PC-9 (cell line): ENCODE measurements at regions not wholly inside any gene's neighbourhood (a gene's known extent, or its start where the extent isn't known, plus 50 kb on each side); places are given as distances from the start of the nearest gene placed in this dataset.

Source experiments
- BruUV-seq: library from RNA; stranded (reverse); fragments of 400-500 nt; replicated peaks from 2 replicates; lab custom pipeline; 2021; lab: Mats Ljungman, UMichigan
- CTCF ChIA-PET: fragments of 300-600 bp; sonication (Branson Sonifier 250); formaldehyde crosslinking; loops from one replicate; lab custom pipeline; 2022; ENCODE audit warnings: antibody characterized with exemption; lab: Charles Lee
- POLR2A ChIA-PET: fragments of 300-600 bp; sonication (Branson Sonifier 250); formaldehyde crosslinking; loops from one replicate; lab custom pipeline; 2022; ENCODE audit warnings: antibody characterized with exemption; ENCODE audit not compliant: unreplicated experiment; lab: Charles Lee
- DNase-seq, 2 experiments: peaks; one replicate each; pipeline versions ENCODE4 v3.0.0 to v3.0.0-alpha.2; 2015 to 2022; ENCODE audit warnings: mixed read lengths in 1 of 2
- H2AFZ ChIP-seq: fragments of 200-600 bp; sonication (generic); 2 replicates; pipeline ENCODE4 v1.8.1; 2017; ENCODE audit warnings: antibody characterized with exemption
- H3F3A ChIP-seq: fragments of 200-600 bp; sonication (generic); 2 replicates; pipeline ENCODE4 v1.8.1; 2017; ENCODE audit warnings: antibody characterized with exemption, mild to moderate bottlenecking, low read depth; ENCODE audit not compliant: insufficient read depth
- H3K27ac ChIP-seq: fragments of 200-600 bp; sonication (generic); 2 replicates; pipeline ENCODE4 v1.6.1; 2016; ENCODE audit warnings: mixed run types
- H3K27me3 ChIP-seq: fragments of 200-600 bp; sonication (generic); 2 replicates; pipeline ENCODE4 v1.6.1; 2016; ENCODE audit warnings: low read depth, mixed run types; ENCODE audit not compliant: insufficient read depth
- H3K36me3 ChIP-seq: fragments of 200-600 bp; sonication (generic); 2 replicates; pipeline ENCODE4 v1.6.1; 2016; ENCODE audit warnings: low read depth, mixed run types
- H3K4me1 ChIP-seq: fragments of 200-600 bp; sonication (generic); replicated peaks from 2 replicates; pipeline ENCODE4 v1.6.1; 2016; ENCODE audit warnings: mixed run types; ENCODE audit not compliant: insufficient read depth
- H3K4me2 ChIP-seq: fragments of 200-600 bp; sonication (generic); 2 replicates; pipeline ENCODE4 v1.6.1; 2017; ENCODE audit warnings: mixed run types
- H3K4me3 ChIP-seq: fragments of 200-600 bp; sonication (generic); 2 replicates; pipeline ENCODE4 v1.6.1; 2016; ENCODE audit warnings: mixed run types
- H3K79me2 ChIP-seq: fragments of 200-600 bp; sonication (generic); 2 replicates; pipeline ENCODE4 v1.6.1; 2017; ENCODE audit warnings: low read depth, mixed run types
- H3K9me2 ChIP-seq: fragments of 200-600 bp; sonication (generic); 2 replicates; pipeline ENCODE4 v1.8.1; 2017; ENCODE audit warnings: mild to moderate bottlenecking; ENCODE audit not compliant: insufficient read depth
- H3K9me3 ChIP-seq: fragments of 200-600 bp; sonication (generic); 2 replicates; pipeline ENCODE4 v1.8.1; 2016; ENCODE audit warnings: low read depth; ENCODE audit not compliant: insufficient read depth
- H4K20me1 ChIP-seq: fragments of 200-600 bp; sonication (generic); 2 replicates; pipeline ENCODE4 v1.8.1; 2017; ENCODE audit not compliant: insufficient read depth
- CTCF ChIP-seq: fragments of 200-600 bp; sonication (generic); conservative IDR thresholded peaks from 2 replicates; pipeline ENCODE4 v1.6.1; 2017; ENCODE audit warnings: mixed run types, antibody characterized with exemption, mild to moderate bottlenecking, moderate library complexity
- EZH2 ChIP-seq: fragments of 200-600 bp; sonication (generic); IDR thresholded peaks from 2 replicates; pipeline ENCODE4 v1.8.0; 2017; ENCODE audit warnings: antibody characterized with exemption, low read depth
- intact Hi-C: fragments of 100-400 bp; cut with micrococcal nuclease; formaldehyde crosslinking; loops from one replicate; pipeline ENCODE4 v1.10.0; 2022; ENCODE audit not compliant: unreplicated experiment

GRCh38 chr2:238596571-238597551, 170.1 kb downstream of the ASB1 start:
- Histone ChIP-seq H2AFZ (no peak overlapping the region; the same call in 1 of the 2 replicates), H3K4me2 (no peak overlapping the region), H3K36me3 (no peaks in the 10 kb centered on the region), H3K9me3 (no peaks in the 10 kb centered on the region), H3K4me3 (no peak overlapping the region), H3K4me1 (peaks cover 6% of the 10 kb centered on the region; the same call in 1 of the 2 replicates), H3K79me2 (no peaks in the 10 kb centered on the region), H3K27me3 (peaks cover 75% of the 10 kb centered on the region), H3K9me2 (no peaks in the 10 kb centered on the region), H3K27ac (no peak overlapping the region), H4K20me1 (no peaks in the 10 kb centered on the region), H3F3A (no peaks in the 10 kb centered on the region)
- TF ChIP-seq EZH2: no peak
- intact Hi-C loops: loop anchor here (1.0 to 2.0 kb wide), 3 partner anchors 33 to 87 kb away; no protein-coding TSS in a partner anchor
- peak; percentile 67 to 74 for DNase-seq
- no TSS peak for BruUV-seq
- ChIA-PET POLR2A (interaction anchor here (0.6 kb wide), 1 partner anchor 1816 kb away, joined by 5 read pairs; no protein-coding TSS in a partner anchor), CTCF (interaction anchor here (0.5 kb wide), 1 partner anchor 306 kb away, joined by 5 read pairs; no protein-coding TSS in a partner anchor)

GRCh38 chr2:238597638-238598528, 171.2 kb downstream of the ASB1 start:
- Histone ChIP-seq H3K27me3 (peaks cover 85% of the 10 kb centered on the region), H3K9me3 (no peaks in the 10 kb centered on the region), H3K4me3 (no peak overlapping the region), H3K4me2 (no peak overlapping the region), H2AFZ (no peak overlapping the region), H3F3A (no peaks in the 10 kb centered on the region), H3K27ac (no peak overlapping the region), H4K20me1 (no peaks in the 10 kb centered on the region), H3K9me2 (no peaks in the 10 kb centered on the region), H3K79me2 (no peaks in the 10 kb centered on the region), H3K36me3 (no peaks in the 10 kb centered on the region), H3K4me1 (peaks cover 6% of the 10 kb centered on the region; the same call in 1 of the 2 replicates)
- BruUV-seq: no TSS peak
- intact Hi-C loops: loop anchor here (1.0 to 2.0 kb wide), 3 partner anchors 32 to 86 kb away; no protein-coding TSS in a partner anchor
- DNase-seq: no peak
- ChIA-PET POLR2A (interaction anchor here (0.6 kb wide), 1 partner anchor 1817 kb away, joined by 5 read pairs; no protein-coding TSS in a partner anchor), CTCF (no interaction called here)
- TF ChIP-seq CTCF (no peak), EZH2 (no peak)

- Histone ChIP-seq H2AFZ (no peak overlapping the region), H3K27ac (no peak overlapping the region), H3K9me2 (no peaks in the 10 kb centered on the region), H4K20me1 (no peaks in the 10 kb centered on the region), H3K9me3 (no peaks in the 10 kb centered on the region), H3K79me2 (no peaks in the 10 kb centered on the region), H3K4me3 (no peak overlapping the region), H3F3A (no peaks in the 10 kb centered on the region), H3K4me2 (no peak overlapping the region), H3K27me3 (peaks cover 77% of the 10 kb centered on the region), H3K4me1 (peaks cover 6% of the 10 kb centered on the region; the same call in 1 of the 2 replicates), H3K36me3 (no peaks in the 10 kb centered on the region)
- intact Hi-C loops: no loop called here
- BruUV-seq: no TSS peak
- TF ChIP-seq CTCF: no peak
- no peak for TF ChIP-seq EZH2
- DNase-seq: no peak
- CTCF ChIA-PET: interaction anchor here (0.6 kb wide), 1 partner anchor 86 kb away, joined by 3 read pairs; no protein-coding TSS in a partner anchor
- POLR2A ChIA-PET: no interaction called here
Measured at GRCh38 chr2:238598802-238599530, 172.2 kb downstream of the ASB1 start.
